Neural crest cell (in vitro differentiated cells): ENCODE measurements at regions not wholly inside any gene's neighbourhood (a gene's known extent, or its start where the extent isn't known, plus 50 kb on each side); places are given as distances from the start of the nearest gene placed in this dataset.

Experiments
- DNase-seq: peaks from one replicate; pipeline ENCODE4 v3.0.0; 2021; ENCODE audit warnings: low read depth, mixed read lengths, low spot score
- H3K27ac Mint-ChIP-seq: one replicate; pipeline ENCODE4 v1.8.0; 2021; ENCODE audit warnings: mild to moderate bottlenecking, mixed read lengths; ENCODE audit not compliant: unreplicated experiment
- H3K27me3 Mint-ChIP-seq: 2 replicates; pipeline ENCODE4 v1.8.0; 2021; ENCODE audit warnings: low read depth, mild to moderate bottlenecking, mixed read lengths
- H3K36me3 Mint-ChIP-seq: 2 replicates; pipeline ENCODE4 v1.8.0; 2021; ENCODE audit warnings: low read depth, mild to moderate bottlenecking, mixed read lengths
- H3K4me1 Mint-ChIP-seq: 2 replicates; pipeline ENCODE4 v1.8.0; 2021; ENCODE audit warnings: mixed read lengths
- H3K4me3 Mint-ChIP-seq: one replicate; pipeline ENCODE4 v1.8.0; 2021; ENCODE audit warnings: mild to moderate bottlenecking, mixed read lengths
- H3K9me3 Mint-ChIP-seq: 2 replicates; pipeline ENCODE4 v1.8.0; 2021; ENCODE audit warnings: mixed read lengths
- CTCF ChIP-seq: fragments of 200-600 bp; sonication (generic); conservative IDR thresholded peaks from 2 replicates; pipeline ENCODE4 v1.5.0; 2021; ENCODE audit warnings: antibody characterized with exemption, mild to moderate bottlenecking

GRCh38 chr14:94965551-94966313 lies 191.6 kb downstream of the DICER1 start:
- no peak overlapping the region for H3K27ac Mint-ChIP-seq
- H3K4me1 Mint-ChIP-seq, result no peaks in the 10 kb centered on the region
- DNase-seq, result no peak

GRCh38 chr14:94964931-94965330 lies 192.4 kb downstream of the DICER1 start:
- Mint-ChIP-seq H3K4me3 (no peak overlapping the region), H3K36me3 (no peaks in the 10 kb centered on the region), H3K27ac (no peak overlapping the region), H3K4me1 (no peaks in the 10 kb centered on the region), H3K27me3 (no peaks in the 10 kb centered on the region), H3K9me3 (no peaks in the 10 kb centered on the region)
- no peak for TF ChIP-seq CTCF
- no peak for DNase-seq

More at GRCh38 chr14:94965551-94966313, 191.6 kb downstream of the DICER1 start:
- no peaks in the 10 kb centered on the region for H3K36me3 Mint-ChIP-seq
- no peaks in the 10 kb centered on the region for H3K27me3 Mint-ChIP-seq
- TF ChIP-seq CTCF, result no peak
- H3K4me3 Mint-ChIP-seq, result no peak overlapping the region
- H3K9me3 Mint-ChIP-seq, result no peaks in the 10 kb centered on the region

GRCh38 chr14:94964181-94964580 lies 193.1 kb downstream of the DICER1 start:
- no peak for DNase-seq
- Mint-ChIP-seq H3K36me3 (no peaks in the 10 kb centered on the region), H3K27ac (no peak overlapping the region), H3K4me1 (no peaks in the 10 kb centered on the region), H3K27me3 (peaks cover 3% of the 10 kb centered on the region), H3K9me3 (no peaks in the 10 kb centered on the region), H3K4me3 (no peak overlapping the region)
- TF ChIP-seq CTCF, result no peak

- Mint-ChIP-seq H3K9me3 (no peaks in the 10 kb centered on the region), H3K27ac (no peak overlapping the region), H3K4me1 (no peaks in the 10 kb centered on the region), H3K36me3 (no peaks in the 10 kb centered on the region), H3K27me3 (peaks cover 8% of the 10 kb centered on the region), H3K4me3 (no peak overlapping the region)
- DNase-seq, result no peak
- TF ChIP-seq CTCF, result no peak
These were observed 193.1 kb upstream of the GSC start for GRCh38 chr14:94963051-94963450.

- Mint-ChIP-seq H3K4me1 (no peaks in the 10 kb centered on the region), H3K27ac (no peak overlapping the region), H3K27me3 (peaks cover 8% of the 10 kb centered on the region), H3K4me3 (no peak overlapping the region), H3K9me3 (no peaks in the 10 kb centered on the region), H3K36me3 (no peaks in the 10 kb centered on the region)
- no peak for TF ChIP-seq CTCF
- DNase-seq, result no peak
These were observed 192.3 kb upstream of the GSC start for GRCh38 chr14:94962166-94962575.
